GM23338 (cell line): ENCODE measurements at regions not wholly inside any gene's neighbourhood (a gene's known extent, or its start where the extent isn't known, plus 50 kb on each side); places are given as distances from the start of the nearest gene placed in this dataset.

Experiments used
- ATAC-seq: fragments of 200-7000 bp; cut with Tn5 transposase; 3 replicates; pipeline ENCODE4 v1.9.1; 2020
- DNase-seq: peaks from one replicate; pipeline ENCODE4 v3.0.0-alpha.2; 2015; ENCODE audit warnings: low spot score
- H2AFZ ChIP-seq: fragments of 200-600 bp; sonication (generic); 2 replicates; pipeline ENCODE4 v1.8.0; 2016; ENCODE audit warnings: antibody characterized with exemption, mild to moderate bottlenecking, moderate library complexity
- H3F3A ChIP-seq: fragments of 200-600 bp; sonication (generic); replicated peaks from 2 replicates; pipeline ENCODE4 v1.8.0; 2017; ENCODE audit warnings: antibody characterized with exemption, mixed run types, low read depth
- H3K27ac ChIP-seq: fragments of 200-600 bp; sonication (generic); 2 replicates; pipeline ENCODE4 v1.6.1; 2016; ENCODE audit warnings: low read depth
- H3K27me3 ChIP-seq: fragments of 200-600 bp; sonication (generic); 2 replicates; pipeline ENCODE4 v1.8.0; 2016; ENCODE audit warnings: mild to moderate bottlenecking, mixed run types, moderate library complexity; ENCODE audit not compliant: insufficient read depth
- H3K36me3 ChIP-seq: fragments of 200-600 bp; sonication (generic); 2 replicates; pipeline ENCODE4 v1.8.0; 2016; ENCODE audit warnings: mild to moderate bottlenecking; ENCODE audit not compliant: insufficient read depth
- H3K4me1 ChIP-seq: fragments of 200-600 bp; sonication (generic); 2 replicates; pipeline ENCODE4 v1.8.0; 2016; ENCODE audit warnings: mild to moderate bottlenecking, moderate library complexity; ENCODE audit not compliant: insufficient read depth
- H3K4me2 ChIP-seq: fragments of 200-600 bp; sonication (generic); 2 replicates; pipeline ENCODE4 v1.7.1; 2017; ENCODE audit warnings: mixed run types
- H3K4me3 ChIP-seq: fragments of 200-600 bp; sonication (generic); 2 replicates; pipeline ENCODE4 v1.6.1; 2016; ENCODE audit warnings: mixed run types
- H3K79me2 ChIP-seq: fragments of 200-600 bp; sonication (generic); replicated peaks from 2 replicates; pipeline ENCODE4 v1.8.0; 2017; ENCODE audit warnings: mild to moderate bottlenecking; ENCODE audit not compliant: insufficient read depth
- H3K9me2 ChIP-seq: fragments of 200-600 bp; sonication (generic); 2 replicates; pipeline ENCODE4 v1.8.0; 2017; ENCODE audit not compliant: insufficient read depth
- H4K20me1 ChIP-seq: fragments of 200-600 bp; sonication (generic); replicated peaks from 2 replicates; pipeline ENCODE4 v1.8.0; 2017; ENCODE audit warnings: mild to moderate bottlenecking; ENCODE audit not compliant: insufficient read depth
- H3K27ac Mint-ChIP-seq: 2 replicates; pipeline ENCODE4 v1.8.0; 2020; ENCODE audit warnings: inconsistent platforms, mild to moderate bottlenecking, moderate library complexity, mixed read lengths
- H3K27me3 Mint-ChIP-seq: 3 replicates; pipeline ENCODE4 v1.8.0; 2022; ENCODE audit warnings: low read depth, mild to moderate bottlenecking, moderate library complexity, mixed read lengths, inconsistent platforms; ENCODE audit not compliant: insufficient read depth, poor library complexity
- H3K36me3 Mint-ChIP-seq: 3 replicates; pipeline ENCODE4 v1.8.0; 2021; ENCODE audit warnings: low read depth, mild to moderate bottlenecking, inconsistent platforms, moderate library complexity, mixed read lengths
- H3K4me1 Mint-ChIP-seq: 3 replicates; pipeline ENCODE4 v1.8.0; 2020; ENCODE audit warnings: mild to moderate bottlenecking, inconsistent platforms, mixed read lengths
- H3K4me3 Mint-ChIP-seq: 3 replicates; pipeline ENCODE4 v1.8.0; 2021; ENCODE audit warnings: moderate library complexity, mild to moderate bottlenecking, inconsistent platforms, mixed read lengths
- H3K9me3 Mint-ChIP-seq: 3 replicates; pipeline ENCODE4 v1.8.0; 2020; ENCODE audit warnings: moderate library complexity, mild to moderate bottlenecking, inconsistent platforms, mixed read lengths
- EZH2 ChIP-seq: fragments of 200-600 bp; sonication (generic); IDR thresholded peaks from one replicate; pipeline ENCODE4 v1.8.0; 2017; ENCODE audit warnings: antibody characterized with exemption, mild to moderate bottlenecking, low read depth; ENCODE audit not compliant: unreplicated experiment
- EZH2phosphoT487 ChIP-seq: fragments of 200-600 bp; sonication (generic); IDR thresholded peaks from one replicate; pipeline ENCODE4 v1.8.1; 2018; ENCODE audit warnings: antibody characterized with exemption; ENCODE audit not compliant: unreplicated experiment
- JUNB ChIP-seq: IDR thresholded peaks from one replicate; pipeline ENCODE4 v1.6.1; 2016; ENCODE audit warnings: antibody characterized with exemption; ENCODE audit not compliant: unreplicated experiment
- POLR2AphosphoS5 ChIP-seq: IDR thresholded peaks from 2 replicates; pipeline ENCODE4 v1.6.1; 2016; ENCODE audit warnings: antibody characterized with exemption, low read depth
- STAT1 ChIP-seq: IDR thresholded peaks from one replicate; pipeline ENCODE4 v1.6.1; 2016; ENCODE audit warnings: antibody characterized with exemption; ENCODE audit not compliant: unreplicated experiment
- ZNF331 ChIP-seq: fragments of 250-450 bp; sonication (Bioruptor Pico); IDR thresholded peaks from 2 replicates; pipeline ENCODE4 v1.5.0; 2020; ENCODE audit warnings: low read depth, mild to moderate bottlenecking, moderate library complexity
- TF ChIP-seq, protein P1 (sequence below), 2 experiments: fragments of 200-600 bp in 1 of 2; sonication (generic) in 1 of 2; conservative IDR thresholded peaks; 2 replicates each; pipeline versions ENCODE4 v1.5.1 to v1.6.1; 2016 to 2017; ENCODE audit warnings: antibody characterized with exemption in 2 of 2, low read depth in 2 of 2, mild to moderate bottlenecking in 2 of 2, moderate library complexity in 1 of 2
- TF ChIP-seq, protein P2 (sequence below): IDR thresholded peaks from 2 replicates; pipeline ENCODE4 v1.6.1; 2016; ENCODE audit warnings: antibody characterized with exemption
- TF ChIP-seq, protein P3 (sequence below): IDR thresholded peaks from one replicate; pipeline ENCODE4 v1.6.1; 2018; ENCODE audit warnings: antibody characterized with exemption; ENCODE audit not compliant: unreplicated experiment

DNA sequence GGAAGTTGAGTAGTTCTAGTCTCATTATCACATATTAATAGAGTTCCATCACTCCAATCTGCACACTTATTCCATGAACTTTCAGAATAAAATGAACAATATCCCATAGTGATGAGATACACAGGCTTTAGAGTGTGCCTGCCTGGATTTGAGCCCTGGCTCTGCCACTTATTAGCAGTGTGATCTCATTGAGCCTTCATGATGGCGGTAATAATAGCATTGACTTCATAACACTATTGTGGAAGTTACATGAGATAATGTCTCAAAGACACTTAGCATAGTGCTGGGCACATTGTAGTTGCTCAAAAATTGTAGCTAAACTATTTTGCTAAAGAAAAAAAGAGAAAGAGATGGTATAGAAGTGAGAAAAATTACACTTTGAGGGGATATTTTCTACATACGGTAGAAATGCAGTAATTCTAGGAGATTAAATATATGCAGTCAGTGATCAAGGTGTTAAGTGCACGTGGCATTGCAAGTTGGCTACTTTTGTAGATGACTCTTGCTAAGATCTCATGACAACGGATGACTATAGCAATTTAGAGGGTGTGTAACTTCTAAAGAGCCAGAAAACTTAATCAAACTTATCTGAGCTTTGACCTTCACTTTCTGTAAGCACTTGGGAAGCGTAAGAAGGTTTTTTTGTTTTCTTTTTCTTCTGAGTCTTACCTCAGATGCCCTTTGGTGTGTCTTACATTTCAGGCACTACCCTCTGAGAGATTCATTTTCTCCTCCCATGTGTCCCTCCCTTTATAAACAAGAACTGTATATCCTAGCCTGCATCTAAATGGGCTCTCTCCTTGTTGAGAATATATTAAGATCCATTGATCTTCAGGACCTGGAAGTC, 380.6 kb upstream of the NR3C2 start:
- no peaks in the 10 kb centered on the region for H3F3A ChIP-seq
- Mint-ChIP-seq H3K9me3 (no peaks in the 10 kb centered on the region; the same call in 2 of the 3 replicates), H3K4me3 (no peak overlapping the region), H3K36me3 (no peaks in the 10 kb centered on the region), H3K27ac (no peak overlapping the region), H3K4me1 (peaks cover 5% of the 10 kb centered on the region), H3K27me3 (peaks cover 2% of the 10 kb centered on the region)
- DNase-seq (no peak), ATAC-seq (no peak)
- no peak overlapping the region for H3K27ac ChIP-seq
- H3K9me2 ChIP-seq, result no peaks in the 10 kb centered on the region
- no peak overlapping the region for H3K4me2 ChIP-seq
- peak overlapping the region; percentile 73; the same call in 1 of the 2 replicates for H2AFZ ChIP-seq
- H3K4me1 ChIP-seq, result no peaks in the 10 kb centered on the region
- TF ChIP-seq EZH2, result no peak
- TF ChIP-seq EZH2phosphoT487, result no peak
- no peak for TF ChIP-seq STAT1
- no peak for TF ChIP-seq ZNF331 (CRISPR knock-in tag)
- TF ChIP-seq, protein P1, sequence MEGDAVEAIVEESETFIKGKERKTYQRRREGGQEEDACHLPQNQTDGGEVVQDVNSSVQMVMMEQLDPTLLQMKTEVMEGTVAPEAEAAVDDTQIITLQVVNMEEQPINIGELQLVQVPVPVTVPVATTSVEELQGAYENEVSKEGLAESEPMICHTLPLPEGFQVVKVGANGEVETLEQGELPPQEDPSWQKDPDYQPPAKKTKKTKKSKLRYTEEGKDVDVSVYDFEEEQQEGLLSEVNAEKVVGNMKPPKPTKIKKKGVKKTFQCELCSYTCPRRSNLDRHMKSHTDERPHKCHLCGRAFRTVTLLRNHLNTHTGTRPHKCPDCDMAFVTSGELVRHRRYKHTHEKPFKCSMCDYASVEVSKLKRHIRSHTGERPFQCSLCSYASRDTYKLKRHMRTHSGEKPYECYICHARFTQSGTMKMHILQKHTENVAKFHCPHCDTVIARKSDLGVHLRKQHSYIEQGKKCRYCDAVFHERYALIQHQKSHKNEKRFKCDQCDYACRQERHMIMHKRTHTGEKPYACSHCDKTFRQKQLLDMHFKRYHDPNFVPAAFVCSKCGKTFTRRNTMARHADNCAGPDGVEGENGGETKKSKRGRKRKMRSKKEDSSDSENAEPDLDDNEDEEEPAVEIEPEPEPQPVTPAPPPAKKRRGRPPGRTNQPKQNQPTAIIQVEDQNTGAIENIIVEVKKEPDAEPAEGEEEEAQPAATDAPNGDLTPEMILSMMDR (conservative IDR thresholded peaks at IDR 0.05; ENCODE audit: low read depth in 2 of 2), result no peak
- TF ChIP-seq, protein P2, sequence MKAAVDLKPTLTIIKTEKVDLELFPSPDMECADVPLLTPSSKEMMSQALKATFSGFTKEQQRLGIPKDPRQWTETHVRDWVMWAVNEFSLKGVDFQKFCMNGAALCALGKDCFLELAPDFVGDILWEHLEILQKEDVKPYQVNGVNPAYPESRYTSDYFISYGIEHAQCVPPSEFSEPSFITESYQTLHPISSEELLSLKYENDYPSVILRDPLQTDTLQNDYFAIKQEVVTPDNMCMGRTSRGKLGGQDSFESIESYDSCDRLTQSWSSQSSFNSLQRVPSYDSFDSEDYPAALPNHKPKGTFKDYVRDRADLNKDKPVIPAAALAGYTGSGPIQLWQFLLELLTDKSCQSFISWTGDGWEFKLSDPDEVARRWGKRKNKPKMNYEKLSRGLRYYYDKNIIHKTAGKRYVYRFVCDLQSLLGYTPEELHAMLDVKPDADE, result no peak
- H4K20me1 ChIP-seq, result no peaks in the 10 kb centered on the region
- H3K36me3 ChIP-seq, result no peaks in the 10 kb centered on the region
- no peaks in the 10 kb centered on the region for H3K79me2 ChIP-seq
- H3K27me3 ChIP-seq, result no peaks in the 10 kb centered on the region
- no peak overlapping the region for H3K4me3 ChIP-seq

DNA sequence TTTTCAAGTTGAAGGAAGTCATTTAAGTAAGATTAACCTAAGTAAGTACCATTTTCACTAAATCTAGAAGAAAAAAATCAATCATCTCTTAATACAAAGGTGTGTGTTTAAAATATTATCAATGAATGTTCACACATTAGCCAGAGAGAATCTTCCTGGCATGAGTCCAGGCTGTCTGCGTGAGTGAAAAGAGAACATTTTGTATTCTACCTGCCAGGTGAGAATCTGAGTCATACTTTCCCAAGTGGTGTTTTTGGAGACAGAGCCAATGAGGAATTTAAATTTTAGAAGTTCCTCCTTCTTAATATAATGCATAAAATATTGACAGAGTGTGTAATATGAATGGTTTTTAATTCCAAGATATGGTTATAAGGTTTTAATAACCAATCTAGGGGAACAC, 371.8 kb upstream of the NR3C2 start:
- no peaks in the 10 kb centered on the region; the same call in 2 of the 3 replicates for H3K36me3 Mint-ChIP-seq
- Histone ChIP-seq H3K4me1 (no peaks in the 10 kb centered on the region), H3K4me2 (no peak overlapping the region), H3K27me3 (no peaks in the 10 kb centered on the region), H3K9me2 (no peaks in the 10 kb centered on the region; the same call in 1 of the 2 replicates), H3K4me3 (no peak overlapping the region), H3F3A (no peaks in the 10 kb centered on the region), H3K36me3 (no peaks in the 10 kb centered on the region), H3K79me2 (no peaks in the 10 kb centered on the region), H4K20me1 (no peaks in the 10 kb centered on the region), H2AFZ (no peak overlapping the region), H3K27ac (no peak overlapping the region)
- H3K4me1 Mint-ChIP-seq, result no peaks in the 10 kb centered on the region
- peaks cover 4% of the 10 kb centered on the region; the same call in 1 of the 3 replicates for H3K9me3 Mint-ChIP-seq
- ATAC-seq (no peak), DNase-seq (no peak)
- no peak overlapping the region for H3K4me3 Mint-ChIP-seq
- H3K27me3 Mint-ChIP-seq, result peaks cover 2% of the 10 kb centered on the region
- H3K27ac Mint-ChIP-seq, result no peak overlapping the region
- TF ChIP-seq ZNF331 (CRISPR knock-in tag) (no peak), POLR2AphosphoS5 (no peak), JUNB (no peak), STAT1 (no peak), EZH2phosphoT487 (no peak)
- TF ChIP-seq, protein P3, sequence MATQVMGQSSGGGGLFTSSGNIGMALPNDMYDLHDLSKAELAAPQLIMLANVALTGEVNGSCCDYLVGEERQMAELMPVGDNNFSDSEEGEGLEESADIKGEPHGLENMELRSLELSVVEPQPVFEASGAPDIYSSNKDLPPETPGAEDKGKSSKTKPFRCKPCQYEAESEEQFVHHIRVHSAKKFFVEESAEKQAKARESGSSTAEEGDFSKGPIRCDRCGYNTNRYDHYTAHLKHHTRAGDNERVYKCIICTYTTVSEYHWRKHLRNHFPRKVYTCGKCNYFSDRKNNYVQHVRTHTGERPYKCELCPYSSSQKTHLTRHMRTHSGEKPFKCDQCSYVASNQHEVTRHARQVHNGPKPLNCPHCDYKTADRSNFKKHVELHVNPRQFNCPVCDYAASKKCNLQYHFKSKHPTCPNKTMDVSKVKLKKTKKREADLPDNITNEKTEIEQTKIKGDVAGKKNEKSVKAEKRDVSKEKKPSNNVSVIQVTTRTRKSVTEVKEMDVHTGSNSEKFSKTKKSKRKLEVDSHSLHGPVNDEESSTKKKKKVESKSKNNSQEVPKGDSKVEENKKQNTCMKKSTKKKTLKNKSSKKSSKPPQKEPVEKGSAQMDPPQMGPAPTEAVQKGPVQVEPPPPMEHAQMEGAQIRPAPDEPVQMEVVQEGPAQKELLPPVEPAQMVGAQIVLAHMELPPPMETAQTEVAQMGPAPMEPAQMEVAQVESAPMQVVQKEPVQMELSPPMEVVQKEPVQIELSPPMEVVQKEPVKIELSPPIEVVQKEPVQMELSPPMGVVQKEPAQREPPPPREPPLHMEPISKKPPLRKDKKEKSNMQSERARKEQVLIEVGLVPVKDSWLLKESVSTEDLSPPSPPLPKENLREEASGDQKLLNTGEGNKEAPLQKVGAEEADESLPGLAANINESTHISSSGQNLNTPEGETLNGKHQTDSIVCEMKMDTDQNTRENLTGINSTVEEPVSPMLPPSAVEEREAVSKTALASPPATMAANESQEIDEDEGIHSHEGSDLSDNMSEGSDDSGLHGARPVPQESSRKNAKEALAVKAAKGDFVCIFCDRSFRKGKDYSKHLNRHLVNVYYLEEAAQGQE, result no peak
